Fibroblast of pulmonary artery (primary cell): ENCODE measurements at regions not wholly inside any gene's neighbourhood (a gene's known extent, or its start where the extent isn't known, plus 50 kb on each side); places are given as distances from the start of the nearest gene placed in this dataset.

ENCODE experiments used
- DNase-seq: peaks from one replicate; pipeline ENCODE4 v3.0.0-alpha.2; 2010; ENCODE audit warnings: low read depth
- H3K4me3 ChIP-seq: replicated peaks from 2 replicates; pipeline ENCODE4 v1.5.1; 2011; ENCODE audit warnings: low read depth, mild to moderate bottlenecking, control low read depth, low read length, moderate library complexity
- CTCF ChIP-seq: IDR thresholded peaks from 2 replicates; pipeline ENCODE4 v1.5.1; 2011; ENCODE audit warnings: mild to moderate bottlenecking, control low read depth, low read length, inconsistent platforms; ENCODE audit errors: missing control alignments

- no peak for DNase-seq
- TF ChIP-seq CTCF: no peak
Observed at GRCh38 chr12:19048943-19049342, 80.6 kb upstream of the PLEKHA5 start.

GRCh38 chr12:19052689-19053088 lies 76.8 kb upstream of the PLEKHA5 start:
- no peak for TF ChIP-seq CTCF
- no peak overlapping the region for H3K4me3 ChIP-seq
- no peak for DNase-seq

More at GRCh38 chr12:19048943-19049342, 80.6 kb upstream of the PLEKHA5 start:
- H3K4me3 ChIP-seq: no peak overlapping the region

- TF ChIP-seq CTCF: no peak
- no peak for DNase-seq
- H3K4me3 ChIP-seq: no peak overlapping the region
Observed at GRCh38 chr12:19053218-19053617, 76.3 kb upstream of the PLEKHA5 start.

GRCh38 chr12:19054035-19054434 lies 75.5 kb upstream of the PLEKHA5 start:
- no peak for TF ChIP-seq CTCF
- H3K4me3 ChIP-seq: no peak overlapping the region
- DNase-seq: no peak

GRCh38 chr12:19055589-19055988 lies 73.9 kb upstream of the PLEKHA5 start:
- H3K4me3 ChIP-seq: no peak overlapping the region
- no peak for DNase-seq
- no peak for TF ChIP-seq CTCF

- H3K4me3 ChIP-seq: peak overlapping the region; percentile 24
- peak; percentile 58 for DNase-seq
Observed at GRCh38 chr12:19058235-19059021, 71.1 kb upstream of the PLEKHA5 start.

More at GRCh38 chr12:19058235-19059021, 71.1 kb upstream of the PLEKHA5 start:
- no peak for TF ChIP-seq CTCF
